CMK (cell line): ENCODE measurements at regions not wholly inside any gene's neighbourhood (a gene's known extent, or its start where the extent isn't known, plus 50 kb on each side); places are given as distances from the start of the nearest gene placed in this dataset.

Source experiments
- DNase-seq: peaks from one replicate; pipeline ENCODE4 v3.0.0-alpha.2; 2010; ENCODE audit warnings: low read depth

DNA sequence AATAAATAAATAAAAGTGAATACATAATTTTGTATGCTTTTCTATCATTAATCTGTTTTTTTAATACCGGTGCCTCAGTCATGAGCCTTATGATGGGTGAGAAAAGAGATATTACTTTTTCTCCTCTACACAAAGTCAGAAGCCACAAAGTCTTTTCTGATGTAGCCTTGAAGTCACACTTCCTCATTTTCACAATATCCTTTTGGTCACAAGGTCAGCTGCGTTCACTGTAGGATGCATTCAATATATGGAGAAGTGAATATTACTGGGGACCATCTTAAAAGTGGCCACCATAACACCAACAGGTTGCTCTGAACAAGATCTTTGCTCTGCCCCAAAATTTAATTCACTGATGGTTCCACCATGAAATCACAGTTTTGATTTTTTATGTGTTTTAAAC lies 83.3 kb upstream of the TNR start:
- no peak for DNase-seq

GRCh38 chr1:175824079-175824478 lies 80.7 kb upstream of the TNR start:
- DNase-seq = no peak

DNA sequence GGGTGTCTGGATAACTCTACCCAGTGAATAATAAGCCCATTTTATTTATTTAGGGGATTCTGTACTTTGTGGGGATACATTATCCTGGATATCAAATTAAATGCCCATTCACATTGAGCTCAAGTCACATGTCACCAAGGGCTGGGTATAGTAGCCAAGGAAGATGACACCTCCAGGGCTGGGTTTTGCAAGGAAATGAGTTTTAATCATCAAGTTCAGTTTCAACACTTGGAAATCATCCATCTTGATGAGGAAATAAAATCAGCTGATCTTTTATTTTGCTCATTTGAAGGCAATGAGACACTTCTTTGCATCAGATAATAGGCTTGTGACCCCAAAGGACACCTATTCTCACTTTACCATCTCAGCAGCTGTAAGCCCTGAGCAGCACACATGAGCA lies 80.0 kb upstream of the TNR start:
- DNase-seq = no peak

GRCh38 chr1:175822580-175822979 lies 79.2 kb upstream of the TNR start:
- DNase-seq = no peak

DNA sequence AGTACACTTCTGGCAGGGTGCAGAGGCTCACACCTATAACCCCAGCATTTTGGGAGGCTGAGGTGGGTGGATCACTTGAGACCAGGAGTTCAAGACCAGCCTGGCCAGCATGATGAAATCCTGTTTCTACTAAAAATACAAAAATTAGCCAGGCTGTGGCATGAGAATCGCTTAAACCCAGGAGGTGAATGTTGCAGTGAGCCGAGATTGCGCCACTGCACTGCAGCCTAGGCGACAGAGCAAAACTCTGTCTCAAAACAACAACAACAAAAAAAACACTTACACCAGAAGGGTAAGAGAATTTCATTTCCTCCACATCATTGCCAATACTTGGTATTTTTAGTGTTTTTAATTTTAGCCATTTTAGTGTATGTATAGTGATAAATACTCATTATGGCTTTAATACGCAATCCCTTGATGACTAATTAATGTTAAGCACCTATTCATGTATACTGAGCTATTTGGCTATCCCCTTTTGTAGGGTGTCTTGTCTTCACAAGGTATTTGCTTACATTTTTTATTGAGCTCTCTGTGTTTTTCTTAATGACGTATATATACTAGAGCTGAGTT lies 77.1 kb upstream of the TNR start:
- DNase-seq = no peak

DNA sequence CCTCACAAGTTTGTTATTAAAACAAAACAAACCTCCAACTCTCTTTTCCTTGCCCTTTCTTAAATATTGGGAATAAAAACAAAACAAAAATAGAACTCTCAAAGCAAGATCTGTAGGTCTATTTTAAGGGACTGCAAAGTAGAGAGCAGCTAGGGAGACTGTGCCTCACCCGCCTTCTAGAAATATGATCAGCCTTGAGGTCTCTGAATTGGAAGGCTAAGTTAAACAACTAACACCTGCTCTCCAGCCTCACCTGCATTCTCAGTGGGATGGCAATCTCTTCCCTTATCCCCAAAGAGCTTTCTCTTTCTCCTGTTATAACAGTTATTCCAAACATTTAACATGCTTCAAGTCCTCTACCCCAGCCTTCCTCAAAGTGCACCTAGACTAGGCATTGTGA lies 75.5 kb upstream of the TNR start:
- no peak for DNase-seq

DNA sequence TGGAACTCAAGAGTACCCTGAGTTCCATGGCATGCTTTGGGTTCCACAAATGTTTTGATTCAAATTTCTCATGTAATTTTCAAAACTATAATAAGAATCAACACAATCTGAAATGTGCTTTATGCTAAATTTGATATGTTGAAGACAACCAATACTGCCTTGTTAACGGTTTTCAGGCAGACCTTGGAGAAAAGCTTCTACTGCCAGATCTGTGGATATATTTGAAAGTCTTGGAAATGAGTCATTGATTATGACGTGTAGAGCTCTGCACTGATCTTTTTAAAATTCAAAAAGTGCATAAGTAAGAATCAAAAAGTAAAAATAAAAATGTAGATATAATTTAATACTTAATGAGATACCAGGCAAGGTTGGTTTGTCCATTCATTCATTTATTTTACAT lies 74.0 kb upstream of the TNR start:
- DNase-seq = no peak

DNA sequence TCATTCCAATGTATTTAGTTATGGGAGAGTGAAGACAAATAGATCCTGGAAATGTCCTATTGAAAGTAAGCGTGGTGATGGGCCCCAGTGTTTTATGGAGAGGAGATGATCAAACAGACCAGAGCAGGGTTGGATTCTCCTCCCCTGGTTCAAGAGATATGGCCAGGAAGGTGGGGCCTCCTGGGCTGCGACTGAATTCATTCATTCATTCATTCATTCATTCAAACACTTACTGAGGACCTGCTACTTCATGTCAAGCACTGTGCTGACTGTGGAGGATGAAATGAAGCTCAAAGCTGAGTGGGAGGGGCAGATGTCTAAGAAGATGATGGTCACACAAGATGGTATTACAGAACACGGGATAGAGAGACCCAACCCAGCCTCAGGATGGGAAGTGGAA lies 71.5 kb upstream of the TNR start:
- no peak for DNase-seq

GRCh38 chr1:175812936-175813335 lies 69.5 kb upstream of the TNR start:
- DNase-seq = no peak

GRCh38 chr1:175810305-175810704 lies 66.9 kb upstream of the TNR start:
- DNase-seq = no peak

GRCh38 chr1:175808999-175809398 lies 65.6 kb upstream of the TNR start:
- DNase-seq = no peak

DNA sequence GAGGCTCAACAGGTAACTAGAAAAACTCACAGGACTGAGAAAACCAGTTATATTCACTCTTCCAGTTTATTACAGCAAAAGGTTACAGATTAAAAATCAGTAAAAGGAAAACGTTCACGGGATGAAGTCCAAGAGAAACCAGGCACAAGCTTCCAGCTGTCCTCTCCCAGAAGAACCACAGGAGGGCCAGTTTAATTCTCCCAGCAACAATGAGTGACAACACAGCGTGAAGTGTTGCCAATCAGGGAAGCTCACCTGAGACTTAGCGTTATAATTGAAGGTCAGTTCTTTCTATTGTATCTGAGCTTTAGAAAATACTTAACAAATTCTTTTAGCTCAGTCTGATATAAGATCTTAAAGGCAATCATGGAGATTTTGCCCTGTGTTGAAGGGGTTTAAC lies 65.2 kb upstream of the TNR start:
- DNase-seq = no peak

DNA sequence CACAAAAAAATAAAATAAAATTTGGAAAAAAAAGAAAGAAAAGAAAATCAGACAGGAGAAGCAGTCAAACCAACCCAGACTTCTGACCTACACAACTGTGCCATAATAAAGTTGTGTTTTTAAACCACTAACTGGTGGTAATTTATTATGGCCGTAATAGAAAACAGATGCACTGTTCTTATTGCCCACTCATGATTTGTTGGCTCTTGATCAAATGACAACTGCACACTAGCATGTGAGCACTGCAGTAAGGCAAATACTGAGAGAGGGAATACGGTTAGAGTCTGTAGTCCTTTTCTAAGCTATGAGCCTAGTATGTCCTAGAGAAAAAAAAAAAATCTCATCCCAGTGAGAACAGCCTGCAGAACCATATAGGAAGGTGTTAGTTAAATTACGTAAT lies 61.2 kb upstream of the TNR start:
- DNase-seq = no peak

DNA sequence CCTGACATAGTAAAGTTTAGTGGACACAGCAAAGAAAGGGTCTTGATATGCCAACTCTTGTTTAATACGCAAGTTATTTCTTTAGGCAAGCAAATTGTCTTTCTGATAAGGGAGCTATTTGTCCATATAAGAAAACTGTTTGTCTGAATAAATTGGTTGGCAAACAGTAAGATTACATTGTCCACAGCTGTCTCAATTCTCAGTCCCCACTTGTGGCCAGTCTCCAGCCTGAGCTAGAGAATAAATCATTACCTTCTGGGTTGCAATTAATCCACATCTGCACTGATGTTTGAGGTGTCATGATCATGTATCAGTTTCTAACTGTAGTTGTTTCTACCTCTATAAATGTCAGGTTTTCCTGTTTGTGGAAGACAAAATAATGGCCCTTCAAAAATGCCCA lies 60.0 kb upstream of the TNR start:
- no peak for DNase-seq

- no peak for DNase-seq
Observed at GRCh38 chr1:175802407-175803123, 59.2 kb upstream of the TNR start.

DNA sequence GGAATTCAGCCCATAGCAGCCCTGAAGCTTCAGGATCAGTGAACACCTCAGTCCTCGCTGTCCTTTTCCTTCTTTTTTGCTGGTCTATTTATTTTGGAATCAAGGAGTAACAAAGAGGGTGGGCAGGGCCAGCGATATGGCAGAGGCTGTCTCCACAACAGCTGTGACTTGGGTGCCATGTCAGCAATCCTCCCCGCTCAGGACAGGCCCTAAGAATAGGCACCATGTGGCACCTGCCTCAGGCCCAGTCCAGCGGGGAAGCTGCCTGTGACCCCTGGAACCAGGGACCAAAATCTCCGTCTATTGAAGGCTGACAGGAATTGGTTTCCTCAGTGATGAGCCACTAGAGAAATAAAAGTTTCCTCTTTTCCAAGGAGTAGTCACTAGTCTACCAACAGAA lies 58.6 kb upstream of the TNR start:
- DNase-seq = no peak

DNA sequence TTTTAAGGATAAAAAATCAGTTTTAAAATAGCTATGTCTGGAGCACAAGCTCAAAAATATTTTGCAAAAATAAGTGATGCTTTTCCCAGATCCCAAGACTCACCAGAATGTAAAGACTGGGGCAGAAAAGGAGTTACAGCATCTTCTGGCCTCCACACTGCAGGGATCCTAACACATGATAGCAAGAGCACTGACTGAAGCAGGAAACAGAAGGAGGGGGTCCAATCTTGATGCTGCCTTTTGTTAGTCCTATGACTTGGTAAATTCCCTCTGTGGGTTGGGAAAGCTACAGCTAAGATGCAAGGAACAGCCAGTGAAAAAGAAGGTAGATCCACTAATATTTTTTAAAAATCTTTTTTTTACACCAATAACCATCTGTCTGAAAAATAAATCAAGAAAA lies 54.2 kb upstream of the TNR start:
- no peak for DNase-seq

- DNase-seq = no peak
Observed at GRCh38 chr1:175794586-175794985, 51.2 kb upstream of the TNR start.

GRCh38 chr1:175793617-175794016 lies 50.2 kb upstream of the TNR start:
- DNase-seq = no peak
